ENCODE measurements at regions not wholly inside any gene's neighbourhood (a gene's known extent, or its start where the extent isn't known, plus 50 kb on each side); places are given as distances from the start of the nearest gene placed in this dataset.
"Not testable (repeated sequence)": the region's sequence is repeated elsewhere in the genome, so short reads cannot be mapped to it uniquely, and the experiment has no call there.

GRCh38 chr5:128735656-128736055 is 197.6 kb upstream of the FBN2 start:
- not testable (repeated sequence) for H3K4me3 ChIP-seq (ENCODE audit: low read length); H3K36me3 ChIP-seq (ENCODE audit: insufficient read depth, low read depth, low read length); H3K27ac ChIP-seq (ENCODE audit: low read length); H3K27me3 ChIP-seq (ENCODE audit: insufficient read depth, low read length); H3K9me3 ChIP-seq (ENCODE audit: insufficient read depth, low read depth, low read length); H3K4me1 ChIP-seq (ENCODE audit: insufficient read depth, low read length); H3K9ac ChIP-seq (ENCODE audit: low read depth, low read length)

- Histone ChIP-seq H3K9ac (ENCODE audit: low read depth, low read length) (no peak overlapping the region), H3K4me1 (ENCODE audit: insufficient read depth, low read length) (no peaks in the 10 kb centered on the region), H3K9me3 (ENCODE audit: insufficient read depth, low read depth, low read length) (no peaks in the 10 kb centered on the region), H3K27me3 (ENCODE audit: insufficient read depth, low read length) (no peaks in the 10 kb centered on the region), H3K4me3 (ENCODE audit: low read length) (no peak overlapping the region), H3K36me3 (ENCODE audit: insufficient read depth, low read depth, low read length) (no peaks in the 10 kb centered on the region), H3K27ac (ENCODE audit: low read length) (no peak overlapping the region)
Observed at GRCh38 chr5:128736553-128736952, 198.5 kb upstream of the FBN2 start.

- Histone ChIP-seq H3K36me3 (ENCODE audit: insufficient read depth, low read depth, low read length) (no peaks in the 10 kb centered on the region), H3K4me3 (ENCODE audit: low read length) (no peak overlapping the region), H3K27me3 (ENCODE audit: insufficient read depth, low read length) (no peaks in the 10 kb centered on the region), H3K27ac (ENCODE audit: low read length) (no peak overlapping the region), H3K9me3 (ENCODE audit: insufficient read depth, low read depth, low read length) (no peaks in the 10 kb centered on the region), H3K4me1 (ENCODE audit: insufficient read depth, low read length) (no peaks in the 10 kb centered on the region), H3K9ac (ENCODE audit: low read depth, low read length) (no peak overlapping the region)
Observed at GRCh38 chr5:128749136-128749898, 211.3 kb upstream of the FBN2 start.

- H3K4me1 ChIP-seq (ENCODE audit: insufficient read depth, low read length): no peaks in the 10 kb centered on the region
- no peak overlapping the region for H3K27ac ChIP-seq (ENCODE audit: low read length)
- H3K9me3 ChIP-seq (ENCODE audit: insufficient read depth, low read depth, low read length): no peaks in the 10 kb centered on the region
- H3K27me3 ChIP-seq (ENCODE audit: insufficient read depth, low read length): no peaks in the 10 kb centered on the region
- no peaks in the 10 kb centered on the region for H3K36me3 ChIP-seq (ENCODE audit: insufficient read depth, low read depth, low read length)
- no peak overlapping the region for H3K9ac ChIP-seq (ENCODE audit: low read depth, low read length)
- H3K4me3 ChIP-seq (ENCODE audit: low read length): no peak overlapping the region
Observed at GRCh38 chr5:128750155-128750554, 212.1 kb upstream of the FBN2 start.

GRCh38 chr5:128757196-128757959 is 207.9 kb upstream of the SLC27A6 start:
- Histone ChIP-seq H3K27ac (ENCODE audit: low read length) (no peak overlapping the region), H3K9me3 (ENCODE audit: insufficient read depth, low read depth, low read length) (no peaks in the 10 kb centered on the region), H3K36me3 (ENCODE audit: insufficient read depth, low read depth, low read length) (no peaks in the 10 kb centered on the region), H3K9ac (ENCODE audit: low read depth, low read length) (no peak overlapping the region), H3K27me3 (ENCODE audit: insufficient read depth, low read length) (no peaks in the 10 kb centered on the region), H3K4me1 (ENCODE audit: insufficient read depth, low read length) (no peaks in the 10 kb centered on the region), H3K4me3 (ENCODE audit: low read length) (no peak overlapping the region)

- H3K9ac ChIP-seq (ENCODE audit: low read depth, low read length): no peak overlapping the region
- no peaks in the 10 kb centered on the region for H3K36me3 ChIP-seq (ENCODE audit: insufficient read depth, low read depth, low read length)
- H3K27ac ChIP-seq (ENCODE audit: low read length): no peak overlapping the region
- no peaks in the 10 kb centered on the region for H3K4me1 ChIP-seq (ENCODE audit: insufficient read depth, low read length)
- H3K27me3 ChIP-seq (ENCODE audit: insufficient read depth, low read length): no peaks in the 10 kb centered on the region
- no peaks in the 10 kb centered on the region for H3K9me3 ChIP-seq (ENCODE audit: insufficient read depth, low read depth, low read length)
- H3K4me3 ChIP-seq (ENCODE audit: low read length): no peak overlapping the region
Observed at GRCh38 chr5:128762661-128763306, 202.5 kb upstream of the SLC27A6 start.

- Histone ChIP-seq H3K4me1 (ENCODE audit: insufficient read depth, low read length) (no peaks in the 10 kb centered on the region), H3K4me3 (ENCODE audit: low read length) (no peak overlapping the region), H3K27me3 (ENCODE audit: insufficient read depth, low read length) (no peaks in the 10 kb centered on the region), H3K36me3 (ENCODE audit: insufficient read depth, low read depth, low read length) (no peaks in the 10 kb centered on the region), H3K9me3 (ENCODE audit: insufficient read depth, low read depth, low read length) (no peaks in the 10 kb centered on the region), H3K27ac (ENCODE audit: low read length) (no peak overlapping the region), H3K9ac (ENCODE audit: low read depth, low read length) (no peak overlapping the region)
Observed at GRCh38 chr5:128763321-128763720, 202.0 kb upstream of the SLC27A6 start.

- no peaks in the 10 kb centered on the region for H3K27me3 ChIP-seq (ENCODE audit: insufficient read depth, low read length)
- H3K27ac ChIP-seq (ENCODE audit: low read length): no peak overlapping the region
- no peak overlapping the region for H3K4me3 ChIP-seq (ENCODE audit: low read length)
- H3K36me3 ChIP-seq (ENCODE audit: insufficient read depth, low read depth, low read length): no peaks in the 10 kb centered on the region
- no peaks in the 10 kb centered on the region for H3K4me1 ChIP-seq (ENCODE audit: insufficient read depth, low read length)
- no peak overlapping the region for H3K9ac ChIP-seq (ENCODE audit: low read depth, low read length)
- H3K9me3 ChIP-seq (ENCODE audit: insufficient read depth, low read depth, low read length): no peaks in the 10 kb centered on the region
Observed at GRCh38 chr5:128764601-128765310, 200.5 kb upstream of the SLC27A6 start.

GRCh38 chr5:128765448-128766061 is 199.7 kb upstream of the SLC27A6 start:
- no peaks in the 10 kb centered on the region for H3K9me3 ChIP-seq (ENCODE audit: insufficient read depth, low read depth, low read length)
- no peak overlapping the region for H3K9ac ChIP-seq (ENCODE audit: low read depth, low read length)
- H3K27ac ChIP-seq (ENCODE audit: low read length): no peak overlapping the region
- no peaks in the 10 kb centered on the region for H3K27me3 ChIP-seq (ENCODE audit: insufficient read depth, low read length)
- no peaks in the 10 kb centered on the region for H3K36me3 ChIP-seq (ENCODE audit: insufficient read depth, low read depth, low read length)
- H3K4me1 ChIP-seq (ENCODE audit: insufficient read depth, low read length): no peaks in the 10 kb centered on the region
- H3K4me3 ChIP-seq (ENCODE audit: low read length): no peak overlapping the region

- H3K9ac ChIP-seq (ENCODE audit: low read depth, low read length): no peak overlapping the region
- no peak overlapping the region for H3K4me3 ChIP-seq (ENCODE audit: low read length)
- no peaks in the 10 kb centered on the region for H3K4me1 ChIP-seq (ENCODE audit: insufficient read depth, low read length)
- H3K27me3 ChIP-seq (ENCODE audit: insufficient read depth, low read length): no peaks in the 10 kb centered on the region
- no peaks in the 10 kb centered on the region for H3K36me3 ChIP-seq (ENCODE audit: insufficient read depth, low read depth, low read length)
- H3K9me3 ChIP-seq (ENCODE audit: insufficient read depth, low read depth, low read length): no peaks in the 10 kb centered on the region
- no peak overlapping the region for H3K27ac ChIP-seq (ENCODE audit: low read length)
Observed at GRCh38 chr5:128766406-128766805, 198.9 kb upstream of the SLC27A6 start.

GRCh38 chr5:128770907-128771306 is 194.4 kb upstream of the SLC27A6 start:
- Histone ChIP-seq H3K4me1 (ENCODE audit: insufficient read depth, low read length) (no peaks in the 10 kb centered on the region), H3K9ac (ENCODE audit: low read depth, low read length) (no peak overlapping the region), H3K27me3 (ENCODE audit: insufficient read depth, low read length) (no peaks in the 10 kb centered on the region), H3K27ac (ENCODE audit: low read length) (no peak overlapping the region), H3K9me3 (ENCODE audit: insufficient read depth, low read depth, low read length) (no peaks in the 10 kb centered on the region), H3K4me3 (ENCODE audit: low read length) (no peak overlapping the region), H3K36me3 (ENCODE audit: insufficient read depth, low read depth, low read length) (no peaks in the 10 kb centered on the region)
